WTC11 (cell line): ENCODE measurements at regions not wholly inside any gene's neighbourhood (a gene's known extent, or its start where the extent isn't known, plus 50 kb on each side); places are given as distances from the start of the nearest gene placed in this dataset.

ENCODE experiments used
- JUN ChIP-seq: sonication (generic); formaldehyde crosslinking; IDR thresholded peaks from 2 replicates; pipeline ENCODE4 v1.8.0; 2023; ENCODE audit warnings: mild to moderate bottlenecking, missing genetic modification reagents
- ZNF512 ChIP-seq: sonication (generic); formaldehyde crosslinking; IDR thresholded peaks from 2 replicates; pipeline ENCODE4 v1.8.1; 2022; ENCODE audit warnings: missing genetic modification reagents, borderline replicate concordance
- TF ChIP-seq, protein P1 (sequence below): fragments of 200-600 bp; IDR thresholded peaks from 2 replicates; pipeline ENCODE4 v1.8.0; 2022; ENCODE audit warnings: antibody characterized with exemption
- TF ChIP-seq, protein P2 (sequence below): sonication (generic); formaldehyde crosslinking; IDR thresholded peaks from 2 replicates; pipeline ENCODE4 v1.8.0; 2022; ENCODE audit warnings: mild to moderate bottlenecking, missing genetic modification reagents

- TF ChIP-seq JUN (no peak), ZNF512 (CRISPR knock-in tag) (no peak)
- TF ChIP-seq, protein P1, sequence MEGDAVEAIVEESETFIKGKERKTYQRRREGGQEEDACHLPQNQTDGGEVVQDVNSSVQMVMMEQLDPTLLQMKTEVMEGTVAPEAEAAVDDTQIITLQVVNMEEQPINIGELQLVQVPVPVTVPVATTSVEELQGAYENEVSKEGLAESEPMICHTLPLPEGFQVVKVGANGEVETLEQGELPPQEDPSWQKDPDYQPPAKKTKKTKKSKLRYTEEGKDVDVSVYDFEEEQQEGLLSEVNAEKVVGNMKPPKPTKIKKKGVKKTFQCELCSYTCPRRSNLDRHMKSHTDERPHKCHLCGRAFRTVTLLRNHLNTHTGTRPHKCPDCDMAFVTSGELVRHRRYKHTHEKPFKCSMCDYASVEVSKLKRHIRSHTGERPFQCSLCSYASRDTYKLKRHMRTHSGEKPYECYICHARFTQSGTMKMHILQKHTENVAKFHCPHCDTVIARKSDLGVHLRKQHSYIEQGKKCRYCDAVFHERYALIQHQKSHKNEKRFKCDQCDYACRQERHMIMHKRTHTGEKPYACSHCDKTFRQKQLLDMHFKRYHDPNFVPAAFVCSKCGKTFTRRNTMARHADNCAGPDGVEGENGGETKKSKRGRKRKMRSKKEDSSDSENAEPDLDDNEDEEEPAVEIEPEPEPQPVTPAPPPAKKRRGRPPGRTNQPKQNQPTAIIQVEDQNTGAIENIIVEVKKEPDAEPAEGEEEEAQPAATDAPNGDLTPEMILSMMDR = no peak
- TF ChIP-seq, protein P2, sequence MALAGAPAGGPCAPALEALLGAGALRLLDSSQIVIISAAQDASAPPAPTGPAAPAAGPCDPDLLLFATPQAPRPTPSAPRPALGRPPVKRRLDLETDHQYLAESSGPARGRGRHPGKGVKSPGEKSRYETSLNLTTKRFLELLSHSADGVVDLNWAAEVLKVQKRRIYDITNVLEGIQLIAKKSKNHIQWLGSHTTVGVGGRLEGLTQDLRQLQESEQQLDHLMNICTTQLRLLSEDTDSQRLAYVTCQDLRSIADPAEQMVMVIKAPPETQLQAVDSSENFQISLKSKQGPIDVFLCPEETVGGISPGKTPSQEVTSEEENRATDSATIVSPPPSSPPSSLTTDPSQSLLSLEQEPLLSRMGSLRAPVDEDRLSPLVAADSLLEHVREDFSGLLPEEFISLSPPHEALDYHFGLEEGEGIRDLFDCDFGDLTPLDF = no peak
Measured at GRCh38 chr17:33777674-33778073, 477.4 kb upstream of the CCL2 start.
